CD14-positive monocyte (primary cell): ENCODE measurements at regions not wholly inside any gene's neighbourhood (a gene's known extent, or its start where the extent isn't known, plus 50 kb on each side); places are given as distances from the start of the nearest gene placed in this dataset.
A peak's percentile ranks its signal among the peaks of the same experiment; 100 is the strongest.

ENCODE experiments used
- DNase-seq, 3 donors: peaks; one replicate each; pipeline ENCODE4 v3.0.0-alpha.2; 2011 to 2022
- H2AFZ ChIP-seq: 2 replicates; pipeline ENCODE4 v1.6.0; 2012; ENCODE audit warnings: mild to moderate bottlenecking, low read depth, low read length, inconsistent platforms; ENCODE audit not compliant: insufficient read depth, poor library complexity, severe bottlenecking
- H3K27ac ChIP-seq, 2 donors: 1 replicate in 1 of 2; 2 replicates in 1 of 2; pipeline ENCODE4 v1.5.1; 2012 to 2013; ENCODE audit warnings: low read length in 2 of 2, control low read depth in 1 of 2, inconsistent platforms in 1 of 2, low read depth in 1 of 2, mild to moderate bottlenecking in 1 of 2
- H3K27me3 ChIP-seq, 2 donors: one replicate each; pipeline versions ENCODE4 v1.6.0 to v1.6.1; 2011 to 2013; ENCODE audit warnings: low read length in 2 of 2; ENCODE audit not compliant: control insufficient read depth in 2 of 2, insufficient read depth in 2 of 2
- H3K36me3 ChIP-seq, 2 donors: replicated peaks in 1 of 2; 1 replicate in 1 of 2; 2 replicates in 1 of 2; pipeline versions ENCODE4 v1.5.1 to v1.6.1; 2012 to 2013; ENCODE audit warnings: low read length in 2 of 2, control low read depth in 1 of 2, inconsistent platforms in 1 of 2, mild to moderate bottlenecking in 1 of 2; ENCODE audit not compliant: insufficient read depth in 2 of 2, control insufficient read depth in 1 of 2
- H3K4me1 ChIP-seq, 2 donors: 1 replicate in 1 of 2; 2 replicates in 1 of 2; pipeline versions ENCODE4 v1.5.1 to v1.6.1; 2012 to 2013; ENCODE audit warnings: low read length in 2 of 2, control low read depth in 1 of 2, inconsistent platforms in 1 of 2, mild to moderate bottlenecking in 1 of 2, moderate library complexity in 1 of 2; ENCODE audit not compliant: insufficient read depth in 2 of 2, control insufficient read depth in 1 of 2
- H3K4me2 ChIP-seq: replicated peaks from 2 replicates; pipeline ENCODE3; 2012; ENCODE audit warnings: low read length, moderate library complexity, mild to moderate bottlenecking; ENCODE audit not compliant: poor library complexity, severe bottlenecking; ENCODE audit errors: extremely low read depth
- H3K4me3 ChIP-seq, 3 experiments: fragments of 200-600 bp in 1 of 3; sonication (generic) in 1 of 3; replicated peaks in 1 of 3; 1 replicate in 2 of 3; 2 replicates in 1 of 3; pipeline ENCODE4 v1.5.1; 2011 to 2013; ENCODE audit warnings: low read length in 3 of 3, mild to moderate bottlenecking in 3 of 3, control low read depth in 2 of 3, low read depth in 2 of 3, inconsistent platforms in 1 of 3, moderate library complexity in 1 of 3
- H3K79me2 ChIP-seq: 2 replicates; pipeline ENCODE4 v1.6.0; 2012; ENCODE audit warnings: mild to moderate bottlenecking, control low read depth, inconsistent platforms, low read length, moderate library complexity; ENCODE audit not compliant: insufficient read depth
- H3K9ac ChIP-seq: 2 replicates; pipeline ENCODE4 v1.6.0; 2017; ENCODE audit warnings: low read length, mild to moderate bottlenecking; ENCODE audit not compliant: insufficient read depth, poor library complexity, severe bottlenecking
- H3K9me3 ChIP-seq, 2 donors: replicated peaks in 1 of 2; 1 replicate in 1 of 2; 2 replicates in 1 of 2; pipeline versions ENCODE4 v1.5.1 to v1.6.1; 2012 to 2013; ENCODE audit warnings: low read length in 2 of 2, control low read depth in 1 of 2; ENCODE audit not compliant: control insufficient read depth in 1 of 2, insufficient read depth in 1 of 2
- H4K20me1 ChIP-seq: 2 replicates; pipeline ENCODE4 v1.6.0; 2012; ENCODE audit warnings: mild to moderate bottlenecking, low read length, control low read depth, moderate library complexity; ENCODE audit not compliant: insufficient read depth
- H3K27ac Mint-ChIP-seq, 7 donors: one replicate each; pipeline ENCODE4 v1.8.0; 2020; ENCODE audit warnings: mild to moderate bottlenecking in 7 of 7, mixed read lengths in 7 of 7, moderate library complexity in 6 of 7, inconsistent platforms in 2 of 7
- H3K27me3 Mint-ChIP-seq, 3 donors: one replicate each; pipeline ENCODE4 v1.8.0; 2021 to 2022; ENCODE audit warnings: low read depth in 3 of 3, mild to moderate bottlenecking in 3 of 3, mixed read lengths in 3 of 3, moderate library complexity in 3 of 3, inconsistent platforms in 1 of 3
- H3K36me3 Mint-ChIP-seq, 2 donors: one replicate each; pipeline ENCODE4 v1.8.0; 2020; ENCODE audit warnings: mixed read lengths in 2 of 2, inconsistent platforms in 1 of 2, mild to moderate bottlenecking in 1 of 2
- H3K4me1 Mint-ChIP-seq: one replicate; pipeline ENCODE4 v1.8.0; 2020; ENCODE audit warnings: mild to moderate bottlenecking, mixed read lengths
- H3K4me3 Mint-ChIP-seq, 2 donors: one replicate each; pipeline ENCODE4 v1.8.0; 2020; ENCODE audit warnings: mild to moderate bottlenecking in 2 of 2, mixed read lengths in 2 of 2, moderate library complexity in 1 of 2
- H3K9me3 Mint-ChIP-seq, 7 donors: one replicate each; pipeline ENCODE4 v1.8.0; 2020 to 2022; ENCODE audit warnings: mixed read lengths in 7 of 7, mild to moderate bottlenecking in 6 of 7, moderate library complexity in 6 of 7, inconsistent platforms in 2 of 7
- CTCF ChIP-seq: fragments of 200-600 bp; IDR thresholded peaks from one replicate; pipeline ENCODE4 v1.8.0; 2022; ENCODE audit warnings: antibody characterized with exemption, mild to moderate bottlenecking
- WGBS: methylation state at CpG from one replicate; pipeline ENCODE4 v1.1.5; 2013; ENCODE audit warnings: missing lambda C conversion rate; ENCODE audit not compliant: insufficient coverage; 5-methylcytosine and 5-hydroxymethylcytosine counted together
- intact Hi-C, 2 donors: fragments of 100-400 bp; cut with micrococcal nuclease; formaldehyde crosslinking; loops; one replicate each; pipeline versions ENCODE4 v1.15.0 to v1.15.1; 2023

- no peaks in the 10 kb centered on the region for H3K4me1 Mint-ChIP-seq
- no peak overlapping the region for H3K4me2 ChIP-seq
- peaks cover 5 to 24% (median 14%) of the 10 kb centered on the region in 7 donors for H3K9me3 Mint-ChIP-seq
Observed at GRCh38 chr1:232334811-232335210, 295.1 kb downstream of the SIPA1L2 start.

GRCh38 chr1:232334246-232334645, 295.7 kb downstream of the SIPA1L2 start:
- no peak overlapping the region for H3K27ac Mint-ChIP-seq

More at GRCh38 chr1:232334811-232335210, 295.1 kb downstream of the SIPA1L2 start:
- Histone ChIP-seq H3K36me3 (no peaks in the 10 kb centered on the region), H3K9ac (no peak overlapping the region), H3K4me1 (no peaks in the 10 kb centered on the region), H3K4me3 (no peak overlapping the region), H2AFZ (no peak overlapping the region), H3K27ac (no peak overlapping the region), H3K79me2 (no peaks in the 10 kb centered on the region), H4K20me1 (no peaks in the 10 kb centered on the region), H3K27me3 (no peaks in the 10 kb centered on the region), H3K9me3 (peaks cover 0 to 12% of the 10 kb centered on the region in 2 donors)
- DNase-seq, result no peak
- Mint-ChIP-seq H3K27ac (peak overlapping the region in 1 of 7 donors; percentile 31), H3K4me3 (no peak overlapping the region), H3K27me3 (peaks cover 3 to 5% (median 4%) of the 10 kb centered on the region in 3 donors), H3K36me3 (no peaks in the 10 kb centered on the region)
- intact Hi-C loops, result no loop called here
- TF ChIP-seq CTCF, result no peak
- 92% methylated on average over 8 of the region's 10 CpGs for WGBS

More at GRCh38 chr1:232334246-232334645, 295.7 kb downstream of the SIPA1L2 start:
- Histone ChIP-seq H2AFZ (no peak overlapping the region), H3K4me1 (no peaks in the 10 kb centered on the region), H3K9ac (no peak overlapping the region), H4K20me1 (no peaks in the 10 kb centered on the region), H3K4me3 (no peak overlapping the region), H3K4me2 (no peak overlapping the region), H3K36me3 (no peaks in the 10 kb centered on the region), H3K79me2 (no peaks in the 10 kb centered on the region), H3K27ac (no peak overlapping the region), H3K9me3 (peaks cover 0 to 12% of the 10 kb centered on the region in 2 donors), H3K27me3 (no peaks in the 10 kb centered on the region)
- H3K36me3 Mint-ChIP-seq, result no peaks in the 10 kb centered on the region
- H3K4me3 Mint-ChIP-seq, result no peak overlapping the region
- no CpG with 5 or more reads among the region's 3 CpGs for WGBS
- DNase-seq, result no peak
- H3K9me3 Mint-ChIP-seq, result peaks cover 5 to 24% (median 14%) of the 10 kb centered on the region in 7 donors
- peaks cover 3 to 5% (median 4%) of the 10 kb centered on the region in 3 donors for H3K27me3 Mint-ChIP-seq
- intact Hi-C loops, result no loop called here
- H3K4me1 Mint-ChIP-seq, result no peaks in the 10 kb centered on the region
- no peak for TF ChIP-seq CTCF
